Testis (tissue), 2 donors: ENCODE measurements at regions not wholly inside any gene's neighbourhood (a gene's known extent, or its start where the extent isn't known, plus 50 kb on each side); places are given as distances from the start of the nearest gene placed in this dataset.
"Not testable (repeated sequence)": the region's sequence is repeated elsewhere in the genome, so short reads cannot be mapped to it uniquely, and the experiment has no call there.

ENCODE experiments used
- POLR2A ChIP-seq: fragments of 450-650 bp; IDR thresholded peaks from one replicate; pipeline ENCODE4 v1.6.1; 2017; ENCODE audit warnings: antibody characterized with exemption, mild to moderate bottlenecking, moderate library complexity
- TF ChIP-seq, protein P1 (sequence below), 3 experiments: fragments of 450-650 bp in 2 of 3; fragments of 200-600 bp in 1 of 3; sonication (generic) in 1 of 3; IDR thresholded peaks; one replicate each; pipeline ENCODE4 v1.5.1; 2016 to 2019; ENCODE audit warnings: antibody characterized with exemption in 3 of 3, mild to moderate bottlenecking in 2 of 3, moderate library complexity in 1 of 3

DNA sequence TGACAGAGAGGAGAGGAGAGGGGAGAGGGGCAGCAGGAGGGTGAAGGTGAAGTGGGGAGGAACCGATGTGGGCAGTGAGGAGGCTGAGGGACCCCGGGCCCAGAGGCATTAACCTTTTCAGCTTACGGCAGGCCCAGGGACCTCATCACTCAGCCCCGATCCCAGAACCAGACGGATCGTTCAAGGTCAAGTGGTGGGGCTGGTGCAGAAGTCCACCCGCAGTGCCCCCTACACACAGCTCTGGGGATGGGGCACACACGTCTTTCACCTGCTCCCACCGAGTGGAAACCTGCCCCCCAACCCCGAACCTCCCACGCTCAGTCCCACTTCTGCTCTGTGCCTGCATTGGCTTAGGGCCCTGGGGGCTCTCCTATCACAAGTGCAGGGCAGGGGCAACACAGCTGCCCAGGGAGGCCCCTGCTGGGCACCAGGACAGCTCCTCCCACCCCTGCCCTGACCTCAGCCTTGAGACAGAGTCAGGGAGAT, 81.9 kb upstream of the GOLGA6L4 start:
- TF ChIP-seq, protein P1, sequence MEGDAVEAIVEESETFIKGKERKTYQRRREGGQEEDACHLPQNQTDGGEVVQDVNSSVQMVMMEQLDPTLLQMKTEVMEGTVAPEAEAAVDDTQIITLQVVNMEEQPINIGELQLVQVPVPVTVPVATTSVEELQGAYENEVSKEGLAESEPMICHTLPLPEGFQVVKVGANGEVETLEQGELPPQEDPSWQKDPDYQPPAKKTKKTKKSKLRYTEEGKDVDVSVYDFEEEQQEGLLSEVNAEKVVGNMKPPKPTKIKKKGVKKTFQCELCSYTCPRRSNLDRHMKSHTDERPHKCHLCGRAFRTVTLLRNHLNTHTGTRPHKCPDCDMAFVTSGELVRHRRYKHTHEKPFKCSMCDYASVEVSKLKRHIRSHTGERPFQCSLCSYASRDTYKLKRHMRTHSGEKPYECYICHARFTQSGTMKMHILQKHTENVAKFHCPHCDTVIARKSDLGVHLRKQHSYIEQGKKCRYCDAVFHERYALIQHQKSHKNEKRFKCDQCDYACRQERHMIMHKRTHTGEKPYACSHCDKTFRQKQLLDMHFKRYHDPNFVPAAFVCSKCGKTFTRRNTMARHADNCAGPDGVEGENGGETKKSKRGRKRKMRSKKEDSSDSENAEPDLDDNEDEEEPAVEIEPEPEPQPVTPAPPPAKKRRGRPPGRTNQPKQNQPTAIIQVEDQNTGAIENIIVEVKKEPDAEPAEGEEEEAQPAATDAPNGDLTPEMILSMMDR (IDR thresholded peaks at IDR 0.05), result not testable (repeated sequence)
- not testable (repeated sequence) for TF ChIP-seq POLR2A
